Panc1 (cell line): ENCODE measurements at regions not wholly inside any gene's neighbourhood (a gene's known extent, or its start where the extent isn't known, plus 50 kb on each side); places are given as distances from the start of the nearest gene placed in this dataset.

ENCODE experiments used
- ATAC-seq: fragments of 200-7000 bp; cut with Tn5 transposase; 2 replicates; pipeline ENCODE4 v1.9.1; 2020; ENCODE audit warnings: mild to moderate bottlenecking, moderate library complexity
- BruUV-seq: library from RNA; stranded (reverse); fragments of 400-500 nt; replicated peaks from 2 replicates; lab custom pipeline; 2021; lab: Mats Ljungman, UMichigan
- CTCF ChIA-PET: fragments of 300-600 bp; sonication (Branson Sonifier 250); formaldehyde crosslinking; loops from one replicate; lab custom pipeline; 2022; ENCODE audit warnings: antibody characterized with exemption; lab: Charles Lee
- POLR2A ChIA-PET: fragments of 300-600 bp; sonication (Branson Sonifier 250); formaldehyde crosslinking; loops from one replicate; lab custom pipeline; 2022; ENCODE audit warnings: antibody characterized with exemption; lab: Charles Lee
- DNase-seq: peaks from one replicate; pipeline ENCODE4 v3.0.0-alpha.2; 2010; ENCODE audit warnings: low read depth, low spot score
- H3K27ac ChIP-seq: 2 replicates; pipeline ENCODE4 v1.5.1; 2011; ENCODE audit warnings: mild to moderate bottlenecking, low read length, inconsistent platforms
- H3K27me3 ChIP-seq: fragments of 200-500 bp; sonication (Bioruptor generic); 2 replicates; pipeline ENCODE4 v1.6.0; 2014; ENCODE audit warnings: low read length, inconsistent platforms; ENCODE audit not compliant: control insufficient read depth, insufficient read depth
- H3K36me3 ChIP-seq: fragments of 200-500 bp; sonication (Bioruptor generic); 2 replicates; pipeline ENCODE4 v1.5.1; 2014; ENCODE audit warnings: inconsistent platforms, mild to moderate bottlenecking, low read length, moderate library complexity; ENCODE audit not compliant: control insufficient read depth, insufficient read depth
- H3K4me1 ChIP-seq: 2 replicates; pipeline ENCODE4 v1.5.1; 2011; ENCODE audit warnings: inconsistent platforms, mild to moderate bottlenecking, low read length, moderate library complexity; ENCODE audit not compliant: control insufficient read depth, insufficient read depth
- H3K4me3 ChIP-seq, 2 experiments: 2 replicates each; pipeline ENCODE4 v1.5.1; 2011 to 2012; ENCODE audit warnings: low read depth in 2 of 2, low read length in 2 of 2, mild to moderate bottlenecking in 2 of 2, inconsistent platforms in 1 of 2, moderate library complexity in 1 of 2
- H3K9me3 ChIP-seq: fragments of 200-500 bp; sonication (Bioruptor generic); 2 replicates; pipeline ENCODE4 v1.5.1; 2014; ENCODE audit warnings: low read depth, mild to moderate bottlenecking, inconsistent platforms, low read length, moderate library complexity; ENCODE audit not compliant: control insufficient read depth, insufficient read depth
- CTCF ChIP-seq: fragments of 450-650 bp; IDR thresholded peaks from 2 replicates; pipeline ENCODE4 v1.5.1; 2017; ENCODE audit warnings: mild to moderate bottlenecking
- POLR2AphosphoS5 ChIP-seq: IDR thresholded peaks from 2 replicates; pipeline ENCODE4 v1.6.1; 2012; ENCODE audit warnings: mild to moderate bottlenecking, low read depth, low read length, moderate library complexity
- REST ChIP-seq, 2 experiments: IDR thresholded peaks; 2 replicates each; pipeline ENCODE4 v1.6.1; 2011 to 2012; ENCODE audit warnings: low read depth in 2 of 2, control low read depth in 1 of 2, low read length in 1 of 2, mild to moderate bottlenecking in 1 of 2, moderate library complexity in 1 of 2; ENCODE audit not compliant: insufficient read depth in 1 of 2
- SIN3A ChIP-seq: IDR thresholded peaks from 2 replicates; pipeline ENCODE4 v1.6.1; 2012; ENCODE audit warnings: low read depth, mild to moderate bottlenecking, low read length, moderate library complexity, borderline replicate concordance; ENCODE audit not compliant: insufficient read depth
- TCF7L2 ChIP-seq: IDR thresholded peaks from 2 replicates; pipeline ENCODE4 v1.6.1; 2011; ENCODE audit warnings: mild to moderate bottlenecking, low read depth, low read length, inconsistent platforms
- in situ Hi-C: cut with HindIII; loops from 2 replicates; pipeline ENCODE4 v1.10.0; 2016; ENCODE audit warnings: low sequenced_read_pairs, low pct_unique_long_range_greater_than_20kb
- intact Hi-C: fragments of 100-400 bp; cut with micrococcal nuclease; formaldehyde crosslinking; loops from one replicate; pipeline ENCODE4 v1.10.0; 2022; ENCODE audit not compliant: unreplicated experiment

- Histone ChIP-seq H3K27me3 (no peaks in the 10 kb centered on the region), H3K27ac (no peak overlapping the region), H3K36me3 (no peaks in the 10 kb centered on the region), H3K9me3 (no peaks in the 10 kb centered on the region), H3K4me3 (no peak overlapping the region), H3K4me1 (no peaks in the 10 kb centered on the region)
- ATAC-seq (no peak), DNase-seq (no peak)
- no TSS peak for BruUV-seq
- intact Hi-C loops (no loop called here), in situ Hi-C loops (no loop called here)
- ChIA-PET POLR2A (no interaction called here), CTCF (no interaction called here)
- TF ChIP-seq SIN3A (no peak), REST (IDR thresholded peaks at IDR 0.05; ENCODE audit: insufficient read depth in 1 of 2, low read depth in 2 of 2, low read length in 1 of 2) (no peak), POLR2AphosphoS5 (no peak), CTCF (no peak), TCF7L2 (no peak)
Observed at GRCh38 chr21:25323356-25323949, 283.8 kb downstream of the MRPL39 start.

- no TSS peak for BruUV-seq
- no peaks in the 10 kb centered on the region for H3K9me3 ChIP-seq
- DNase-seq (no peak), ATAC-seq (no peak)
- H3K27ac ChIP-seq, result no peak overlapping the region
- POLR2A ChIA-PET, result no interaction called here
- H3K4me3 ChIP-seq, result no peak overlapping the region
- H3K36me3 ChIP-seq, result no peaks in the 10 kb centered on the region
- CTCF ChIA-PET, result interaction anchor here (0.7 kb wide), 1 partner anchor 64 kb away, joined by 4 read pairs; no protein-coding TSS in a partner anchor
- in situ Hi-C loops (no loop called here), intact Hi-C loops (no loop called here)
- H3K27me3 ChIP-seq, result no peaks in the 10 kb centered on the region
- H3K4me1 ChIP-seq, result no peaks in the 10 kb centered on the region
- TF ChIP-seq TCF7L2 (no peak), REST (IDR thresholded peaks at IDR 0.05; ENCODE audit: insufficient read depth in 1 of 2, low read depth in 2 of 2, low read length in 1 of 2) (no peak), POLR2AphosphoS5 (no peak), SIN3A (no peak), CTCF (no peak)
Observed at GRCh38 chr21:25314247-25314646, 293.0 kb downstream of the MRPL39 start.
